Activated CD4-positive, alpha-beta T cell treated with anti-CD3 and anti-CD28 coated beads, Interleukin-2, amount 10 ng/mL, durations not matched to agents 7 days and 5 days (primary cell): ENCODE measurements at regions not wholly inside any gene's neighbourhood (a gene's known extent, or its start where the extent isn't known, plus 50 kb on each side); places are given as distances from the start of the nearest gene placed in this dataset.
"Not testable (repeated sequence)": the region's sequence is repeated elsewhere in the genome, so short reads cannot be mapped to it uniquely, and the experiment has no call there.

Source experiments
- CTCF ChIA-PET: fragments of 350-600 bp; sonication (Branson Sonifier 250); formaldehyde crosslinking; loops from one replicate; lab custom pipeline; 2021; ENCODE audit warnings: antibody characterized with exemption; lab: Charles Lee
- POLR2A ChIA-PET: fragments of 350-600 bp; sonication (Branson Sonifier 250); formaldehyde crosslinking; loops from one replicate; lab custom pipeline; 2021; ENCODE audit warnings: antibody characterized with exemption; lab: Charles Lee
- DNase-seq: peaks from one replicate; pipeline ENCODE4 v3.0.0-alpha.2; 2020
- H3K27ac Mint-ChIP-seq: one replicate; pipeline ENCODE4 v1.8.0; 2021; ENCODE audit warnings: mild to moderate bottlenecking, moderate library complexity, mixed read lengths
- H3K27me3 Mint-ChIP-seq: one replicate; pipeline ENCODE4 v1.8.0; 2021; ENCODE audit warnings: mixed read lengths
- H3K36me3 Mint-ChIP-seq: one replicate; pipeline ENCODE4 v1.8.0; 2021; ENCODE audit warnings: low read depth, mixed read lengths
- H3K4me1 Mint-ChIP-seq: one replicate; pipeline ENCODE4 v1.8.0; 2021; ENCODE audit warnings: mixed read lengths
- H3K4me3 Mint-ChIP-seq: one replicate; pipeline ENCODE4 v1.8.0; 2021; ENCODE audit warnings: mild to moderate bottlenecking, moderate library complexity, mixed read lengths
- H3K9me3 Mint-ChIP-seq: one replicate; pipeline ENCODE4 v1.8.0; 2021; ENCODE audit warnings: mixed read lengths

DNA sequence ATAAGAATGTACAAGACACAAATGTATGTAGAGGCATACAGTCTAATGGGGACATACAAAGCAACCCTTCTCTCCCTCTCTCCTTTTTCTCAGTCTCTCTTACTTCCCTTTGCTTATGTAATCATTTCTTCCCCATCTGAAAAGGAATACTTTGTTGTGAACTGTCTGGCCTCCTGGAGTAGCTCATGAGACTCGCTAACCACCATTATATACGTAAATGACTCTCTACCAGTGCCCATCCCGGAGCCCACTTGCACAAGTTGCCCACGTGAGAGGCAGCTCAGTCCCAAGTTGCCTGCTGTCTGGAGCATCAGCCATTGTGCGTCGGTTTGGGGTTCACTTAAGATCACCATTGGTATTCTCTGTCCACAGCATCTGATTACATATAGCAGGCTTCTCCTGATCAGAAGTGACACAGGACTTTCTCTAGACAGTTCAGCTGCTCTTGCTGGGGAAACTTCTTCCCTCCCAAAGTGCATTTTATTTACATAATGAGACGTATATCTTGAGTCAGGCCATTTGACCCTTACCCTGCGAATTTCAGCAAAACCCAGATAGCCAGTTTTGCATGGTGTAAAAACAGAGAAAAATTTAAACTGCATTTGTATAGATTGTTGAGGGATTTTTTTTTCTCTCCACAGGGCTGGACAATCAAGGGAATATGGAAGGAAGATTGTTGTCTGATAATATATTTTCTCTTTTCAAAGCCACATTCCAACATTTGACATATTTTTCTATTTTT is 220.7 kb upstream of the EGLN3 start:
- Mint-ChIP-seq H3K4me1 (no peaks in the 10 kb centered on the region), H3K27me3 (peaks cover 12% of the 10 kb centered on the region), H3K36me3 (no peaks in the 10 kb centered on the region), H3K4me3 (no peak overlapping the region), H3K27ac (no peak overlapping the region), H3K9me3 (no peaks in the 10 kb centered on the region)
- no peak for DNase-seq
- POLR2A ChIA-PET, result no interaction called here
- CTCF ChIA-PET, result no interaction called here

DNA sequence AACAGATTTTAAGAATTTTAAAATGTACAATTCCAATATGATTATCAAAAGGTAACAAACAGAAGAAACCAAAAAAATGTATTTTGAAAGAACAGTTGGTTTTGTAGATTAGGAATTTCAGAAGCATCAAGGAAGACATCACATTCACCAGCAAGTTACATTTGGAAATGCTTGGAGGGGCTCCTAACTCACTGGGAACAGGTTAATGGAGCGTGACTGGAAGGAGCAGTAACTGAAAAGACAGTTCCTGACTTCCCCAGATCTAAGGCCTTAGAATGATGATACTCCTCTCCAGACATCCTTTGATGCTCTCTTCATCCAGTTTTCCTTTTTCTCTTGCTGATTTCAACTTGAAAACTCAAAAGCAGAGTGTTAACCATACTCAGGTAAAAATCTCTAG is 220.0 kb upstream of the EGLN3 start:
- Mint-ChIP-seq H3K36me3 (no peaks in the 10 kb centered on the region), H3K4me1 (peaks cover 4% of the 10 kb centered on the region), H3K27me3 (peaks cover 16% of the 10 kb centered on the region), H3K4me3 (no peak overlapping the region), H3K9me3 (no peaks in the 10 kb centered on the region), H3K27ac (no peak overlapping the region)
- POLR2A ChIA-PET, result no interaction called here
- DNase-seq, result no peak
- CTCF ChIA-PET, result no interaction called here

DNA sequence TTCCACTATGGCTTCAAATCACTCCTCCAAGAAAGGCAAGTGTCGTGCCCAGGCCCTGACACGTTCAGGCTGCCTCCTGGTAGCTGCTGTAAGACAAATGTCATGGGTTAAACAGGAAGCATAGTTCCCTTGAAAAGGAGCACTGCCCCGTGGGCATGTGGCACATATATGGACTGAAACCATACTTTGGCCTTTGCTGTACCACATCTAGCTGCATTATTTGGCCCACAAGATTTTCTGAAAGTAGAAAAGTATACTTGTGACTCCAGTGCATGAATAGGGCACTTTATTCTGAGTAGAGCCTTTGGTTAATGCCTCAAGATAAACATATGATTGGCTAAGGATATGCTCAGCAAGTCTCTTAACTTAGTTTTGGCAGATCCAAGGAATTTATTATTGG is 218.7 kb upstream of the EGLN3 start:
- Mint-ChIP-seq H3K4me3 (no peak overlapping the region), H3K4me1 (peaks cover 8% of the 10 kb centered on the region), H3K27ac (no peak overlapping the region), H3K9me3 (no peaks in the 10 kb centered on the region), H3K36me3 (no peaks in the 10 kb centered on the region), H3K27me3 (peaks cover 16% of the 10 kb centered on the region)
- ChIA-PET CTCF (no interaction called here), POLR2A (no interaction called here)
- DNase-seq, result no peak

DNA sequence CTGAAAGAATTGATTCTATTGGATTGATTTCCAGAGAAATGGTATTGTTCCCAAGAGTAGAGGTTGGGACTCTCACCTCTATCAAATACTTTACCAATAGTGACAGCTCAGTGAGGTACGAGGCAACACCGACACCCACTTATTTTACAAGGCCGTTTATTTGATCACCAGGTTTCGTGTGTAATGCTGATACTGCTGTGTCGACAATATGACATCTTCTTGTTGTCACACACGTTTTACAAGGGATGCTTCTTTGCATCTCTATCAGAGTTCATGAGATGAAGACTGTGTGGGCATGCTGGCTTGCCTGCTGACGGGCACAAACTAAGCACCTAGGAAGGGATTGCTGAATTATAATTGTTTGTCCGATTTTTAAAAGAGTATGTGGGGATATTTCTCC is 217.8 kb upstream of the EGLN3 start:
- H3K27me3 Mint-ChIP-seq, result peaks cover 18% of the 10 kb centered on the region
- peaks cover 8% of the 10 kb centered on the region for H3K4me1 Mint-ChIP-seq
- ChIA-PET POLR2A (no interaction called here), CTCF (no interaction called here)
- no peak overlapping the region for H3K27ac Mint-ChIP-seq
- H3K4me3 Mint-ChIP-seq, result no peak overlapping the region
- H3K36me3 Mint-ChIP-seq, result no peaks in the 10 kb centered on the region
- DNase-seq, result no peak
- no peaks in the 10 kb centered on the region for H3K9me3 Mint-ChIP-seq

DNA sequence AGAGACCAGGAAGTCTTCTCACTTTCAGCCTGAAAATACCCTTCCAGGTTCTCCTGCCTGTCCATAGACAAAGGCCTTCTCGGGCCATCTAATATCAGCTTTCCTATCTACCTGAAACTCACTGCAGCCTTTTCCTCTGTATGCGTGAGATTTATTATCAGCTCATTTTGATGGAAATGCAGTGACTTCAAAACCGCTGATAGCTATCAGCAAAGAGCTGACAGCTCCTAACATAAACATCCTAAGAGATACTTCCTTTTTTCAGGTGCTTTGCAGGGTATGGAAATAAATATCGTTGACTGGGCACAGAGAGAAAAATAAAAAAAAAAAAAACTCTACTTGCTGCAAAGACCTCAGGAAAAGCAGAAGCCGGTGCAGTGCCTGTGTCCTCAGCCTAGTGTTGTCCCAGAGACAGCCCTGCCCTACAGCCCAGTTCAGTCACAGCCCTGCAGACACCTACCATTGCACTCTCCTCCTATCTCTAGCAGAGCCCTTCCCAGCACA is 215.0 kb upstream of the EGLN3 start:
- Mint-ChIP-seq H3K36me3 (no peaks in the 10 kb centered on the region), H3K4me3 (no peak overlapping the region), H3K9me3 (no peaks in the 10 kb centered on the region), H3K27me3 (peaks cover 10% of the 10 kb centered on the region), H3K4me1 (peaks cover 13% of the 10 kb centered on the region), H3K27ac (no peak overlapping the region)
- ChIA-PET CTCF (interaction anchor here (0.6 kb wide), 1 partner anchor 136 kb away, joined by 4 read pairs; no protein-coding TSS in a partner anchor), POLR2A (no interaction called here)
- DNase-seq, result no peak

DNA sequence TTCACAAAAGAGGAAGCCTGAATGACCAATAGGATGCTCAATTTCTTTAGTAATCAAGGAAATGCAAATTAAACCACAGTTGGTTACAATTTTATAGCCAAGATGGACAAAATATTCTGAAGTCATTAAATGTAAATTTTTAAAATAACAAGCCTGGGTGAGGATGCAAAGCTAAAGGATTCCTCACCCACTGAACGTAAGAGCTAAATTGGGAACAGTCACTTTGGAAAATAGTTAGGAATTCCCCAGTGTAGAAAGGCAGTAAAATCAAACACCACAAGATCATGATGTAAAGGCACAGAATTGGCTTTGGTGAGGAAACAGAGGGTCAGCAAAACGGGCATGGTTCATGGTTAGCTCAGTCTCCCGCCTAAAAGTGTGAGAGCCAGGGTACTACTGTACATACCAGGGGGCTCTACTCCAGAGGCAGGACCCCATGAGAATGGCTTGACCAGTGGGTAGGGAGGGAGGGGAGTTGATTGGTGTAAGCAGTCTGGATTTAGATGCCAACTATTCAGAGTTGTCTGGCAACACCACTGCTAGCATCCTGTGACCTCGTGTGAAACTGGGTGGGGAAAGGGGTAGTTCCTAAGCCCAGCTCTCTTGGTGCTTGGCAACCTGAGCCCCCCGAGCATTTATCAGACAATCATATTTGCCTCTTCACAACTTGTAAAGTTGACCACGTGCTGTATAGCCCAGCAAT is 213.4 kb upstream of the EGLN3 start:
- ChIA-PET POLR2A (no interaction called here), CTCF (interaction anchor here (0.5 kb wide), 1 partner anchor 270 kb away, joined by 3 read pairs; no protein-coding TSS in a partner anchor)
- no peak for DNase-seq
- Mint-ChIP-seq H3K4me1 (peaks cover 13% of the 10 kb centered on the region), H3K36me3 (no peaks in the 10 kb centered on the region), H3K27ac (no peak overlapping the region), H3K9me3 (no peaks in the 10 kb centered on the region), H3K4me3 (no peak overlapping the region), H3K27me3 (peaks cover 10% of the 10 kb centered on the region)

DNA sequence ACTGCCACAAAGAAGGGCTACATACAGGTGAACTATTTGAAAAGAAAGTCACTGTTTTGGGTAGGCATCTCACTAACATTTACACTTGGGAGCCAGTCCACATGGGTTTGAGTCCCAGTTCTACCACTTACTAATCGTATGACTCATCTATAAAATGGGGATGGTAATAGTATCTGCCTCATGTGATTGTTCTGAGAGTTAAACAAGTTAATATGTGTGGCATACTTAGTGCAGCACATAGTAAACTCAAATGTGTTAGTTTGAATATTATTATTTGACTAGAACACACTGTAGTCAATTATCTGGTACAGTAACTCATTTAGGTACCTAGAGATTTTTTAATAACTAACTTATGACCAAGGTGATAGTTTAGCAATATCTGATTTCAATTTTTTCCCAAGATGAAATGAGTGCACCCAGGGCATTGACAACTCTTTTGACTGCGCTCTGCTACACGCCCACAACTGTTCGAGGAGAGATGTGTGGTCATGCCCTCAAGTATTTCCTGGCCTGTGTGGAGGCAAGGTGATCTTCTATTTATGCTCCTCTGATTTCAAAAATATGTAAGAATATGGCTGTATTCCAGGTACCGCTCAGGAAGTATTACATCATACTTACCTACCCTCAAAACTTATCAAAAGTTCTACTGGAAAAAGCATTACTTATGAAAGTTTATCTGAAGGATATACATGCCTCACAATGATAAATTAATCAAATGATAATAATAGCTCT is 210.6 kb upstream of the EGLN3 start:
- Mint-ChIP-seq H3K36me3 (no peaks in the 10 kb centered on the region), H3K27me3 (peaks cover 7% of the 10 kb centered on the region), H3K27ac (no peak overlapping the region), H3K4me1 (peaks cover 13% of the 10 kb centered on the region), H3K4me3 (no peak overlapping the region), H3K9me3 (no peaks in the 10 kb centered on the region)
- POLR2A ChIA-PET, result no interaction called here
- no peak for DNase-seq
- CTCF ChIA-PET, result no interaction called here

DNA sequence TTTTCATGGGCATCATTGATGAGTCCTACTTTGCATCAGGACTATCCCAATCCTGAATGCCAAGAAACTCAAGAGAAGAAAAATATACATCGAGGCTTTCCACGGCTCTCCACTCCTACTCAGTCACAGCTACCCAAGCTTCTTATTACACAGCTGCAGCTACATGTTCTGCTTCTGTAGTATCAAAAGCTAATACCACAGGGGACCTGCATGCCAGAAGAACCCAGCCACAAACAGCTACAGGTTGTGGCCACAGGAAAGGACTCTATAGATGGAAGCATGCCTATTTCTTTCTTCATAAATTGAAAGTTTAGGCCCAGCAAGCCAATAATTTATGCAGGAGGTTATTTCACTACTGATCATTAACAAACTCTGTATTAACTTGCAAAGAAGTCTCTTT is 209.7 kb upstream of the EGLN3 start:
- Mint-ChIP-seq H3K27ac (no peak overlapping the region), H3K36me3 (no peaks in the 10 kb centered on the region), H3K27me3 (peaks cover 4% of the 10 kb centered on the region), H3K4me1 (peaks cover 7% of the 10 kb centered on the region), H3K9me3 (no peaks in the 10 kb centered on the region), H3K4me3 (no peak overlapping the region)
- POLR2A ChIA-PET, result no interaction called here
- no peak for DNase-seq
- CTCF ChIA-PET, result no interaction called here

DNA sequence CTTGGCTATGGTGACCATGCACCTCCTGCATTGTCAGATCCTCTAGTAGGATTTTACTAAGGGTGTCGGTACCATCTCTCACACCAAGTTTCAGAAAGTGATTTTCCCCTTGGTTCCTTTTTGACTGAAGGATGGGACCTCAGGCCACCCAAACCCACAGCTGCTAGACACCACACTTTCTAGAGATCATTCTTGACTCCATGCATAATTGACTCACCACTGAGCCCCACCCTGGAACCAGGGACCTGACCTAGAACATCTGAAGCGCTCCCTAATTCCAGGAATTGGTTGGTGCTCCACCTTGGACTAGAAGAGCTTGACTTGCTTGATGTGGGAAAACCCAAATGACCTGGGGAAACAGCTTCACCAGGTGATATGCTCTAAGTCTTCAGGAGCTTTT is 206.8 kb upstream of the EGLN3 start:
- ChIA-PET CTCF (no interaction called here), POLR2A (interaction anchor here (0.8 kb wide), 1 partner anchor 505 kb away, joined by 5 read pairs; no protein-coding TSS in a partner anchor)
- no peak for DNase-seq
- H3K9me3 Mint-ChIP-seq, result no peaks in the 10 kb centered on the region
- H3K4me1 Mint-ChIP-seq, result peaks cover 5% of the 10 kb centered on the region
- no peaks in the 10 kb centered on the region for H3K36me3 Mint-ChIP-seq
- no peak overlapping the region for H3K4me3 Mint-ChIP-seq
- no peak overlapping the region for H3K27ac Mint-ChIP-seq
- H3K27me3 Mint-ChIP-seq, result peaks cover 2% of the 10 kb centered on the region

DNA sequence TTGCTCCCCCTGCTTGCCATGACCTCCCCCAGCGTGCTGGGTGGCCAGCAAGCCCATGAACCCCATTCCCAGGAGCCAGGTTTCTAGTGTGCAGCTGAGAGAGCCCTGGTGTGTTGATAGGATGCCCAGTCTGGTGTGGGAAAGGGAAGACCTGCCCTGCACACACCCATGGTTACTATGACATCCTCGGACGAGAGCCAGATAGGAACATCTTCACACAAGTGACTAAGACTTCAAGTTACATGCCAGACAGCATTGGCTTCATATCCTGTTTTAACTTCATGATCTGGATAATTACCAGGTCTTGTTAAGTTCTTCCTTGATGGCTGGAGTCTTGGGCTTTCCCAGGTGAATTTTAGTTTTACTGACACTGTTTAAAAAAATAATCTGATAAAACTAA is 196.6 kb upstream of the EGLN3 start:
- no peak overlapping the region for H3K27ac Mint-ChIP-seq
- CTCF ChIA-PET, result no interaction called here
- H3K27me3 Mint-ChIP-seq, result peaks cover 7% of the 10 kb centered on the region
- no peaks in the 10 kb centered on the region for H3K4me1 Mint-ChIP-seq
- POLR2A ChIA-PET, result no interaction called here
- H3K36me3 Mint-ChIP-seq, result no peaks in the 10 kb centered on the region
- H3K4me3 Mint-ChIP-seq, result no peak overlapping the region
- H3K9me3 Mint-ChIP-seq, result peaks cover 2% of the 10 kb centered on the region
- DNase-seq, result no peak

DNA sequence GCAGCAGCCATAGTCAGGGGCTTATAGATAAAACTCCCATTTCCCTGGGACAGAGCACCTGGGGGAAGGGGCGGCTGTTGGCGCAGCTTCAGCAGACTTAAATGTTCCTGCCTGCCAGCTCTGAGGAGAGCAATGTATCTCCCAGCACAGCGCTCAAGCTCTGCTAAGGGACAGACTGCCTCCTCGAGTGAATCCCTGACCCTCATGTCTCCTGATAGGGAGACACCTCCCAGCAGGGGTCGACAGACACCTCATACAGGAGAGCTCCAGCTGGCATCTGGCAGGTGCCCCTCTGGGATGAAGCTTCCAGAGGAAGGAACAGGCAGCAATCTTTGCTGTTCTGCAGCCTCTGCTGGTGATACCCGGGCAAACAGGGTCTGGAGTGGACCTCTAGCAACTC is 189.3 kb upstream of the EGLN3 start:
- H3K4me3 Mint-ChIP-seq, H3K27me3 Mint-ChIP-seq, DNase-seq, H3K27ac Mint-ChIP-seq, POLR2A ChIA-PET, CTCF ChIA-PET, H3K9me3 Mint-ChIP-seq, H3K36me3 Mint-ChIP-seq, H3K4me1 Mint-ChIP-seq: not testable (repeated sequence)

DNA sequence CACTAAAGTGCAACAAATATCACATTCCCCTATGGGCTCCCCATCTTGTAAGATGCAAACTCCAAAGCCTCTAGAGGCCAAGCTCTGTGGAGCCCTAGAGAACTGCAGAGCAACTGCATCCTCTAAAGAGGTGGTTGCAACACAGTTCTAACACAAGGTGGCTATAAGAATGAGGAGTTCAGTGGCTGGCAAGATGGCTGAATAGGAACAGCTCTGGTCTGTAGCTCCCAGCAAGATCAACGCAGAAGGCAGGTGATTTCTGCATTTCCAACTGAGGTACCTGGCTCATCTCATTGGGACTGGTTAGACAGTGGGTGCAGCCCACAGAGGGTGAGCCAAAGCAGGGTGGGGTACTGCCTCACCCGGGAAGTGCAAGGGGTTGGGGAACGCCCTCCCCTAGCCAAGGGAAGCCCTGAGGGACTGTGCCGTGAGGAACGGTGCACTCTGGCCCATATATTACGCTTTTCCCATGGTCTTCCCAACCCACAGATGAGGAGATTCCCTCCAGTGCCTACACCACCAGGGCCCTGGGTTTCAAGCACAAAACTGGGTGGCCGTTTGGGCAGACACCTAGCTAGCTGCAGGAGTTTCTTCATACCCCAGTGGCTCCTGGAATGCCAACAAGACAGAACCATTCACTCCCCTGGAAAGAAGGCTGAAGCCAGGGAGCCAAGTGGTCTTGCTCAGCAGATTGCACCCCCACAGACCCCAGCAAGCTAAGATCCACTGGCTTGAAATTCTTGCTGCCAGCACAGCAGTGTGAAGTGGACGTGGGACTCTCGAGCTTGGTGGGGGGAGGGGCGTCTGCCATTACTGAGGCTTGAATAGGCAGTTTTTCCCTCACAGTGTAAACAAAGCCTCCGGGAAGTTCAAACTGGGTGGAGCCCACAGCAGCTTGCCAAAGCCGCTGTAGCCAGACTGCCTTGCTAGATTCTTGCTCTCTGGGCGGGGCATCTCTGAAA is 188.6 kb upstream of the EGLN3 start:
- H3K27me3 Mint-ChIP-seq, H3K4me3 Mint-ChIP-seq, CTCF ChIA-PET, H3K27ac Mint-ChIP-seq, DNase-seq, H3K36me3 Mint-ChIP-seq, H3K4me1 Mint-ChIP-seq, H3K9me3 Mint-ChIP-seq: not testable (repeated sequence)
- POLR2A ChIA-PET, result interaction anchor here (0.6 kb wide), 1 partner anchor 382 kb away, joined by 9 read pairs; no protein-coding TSS in a partner anchor
